SK-N-SH (cell line): ENCODE measurements at regions not wholly inside any gene's neighbourhood (a gene's known extent, or its start where the extent isn't known, plus 50 kb on each side); places are given as distances from the start of the nearest gene placed in this dataset.

ENCODE experiments used
- CTCF ChIA-PET: fragments of 300-600, 350-600 bp; formaldehyde crosslinking; extraction: SDS; loops from one replicate; lab custom pipeline; 2021; lab: Yijun Ruan, JAX
- POLR2A ChIA-PET: fragments of 350-600 bp; sonication (Branson Sonifier 250); formaldehyde crosslinking; extraction: SDS; loops from one replicate; lab custom pipeline; 2020; ENCODE audit warnings: antibody characterized with exemption, inconsistent platforms; lab: Yijun Ruan, JAX
- DNase-seq: peaks from one replicate; pipeline ENCODE4 v3.0.0; 2012
- H2AFZ ChIP-seq: fragments of 200-600 bp; sonication (generic); 2 replicates; pipeline ENCODE4 v1.8.1; 2016; ENCODE audit warnings: antibody characterized with exemption, mild to moderate bottlenecking, low read depth
- H3F3A ChIP-seq: fragments of 200-600 bp; sonication (generic); replicated peaks from 2 replicates; pipeline ENCODE3; 2016; ENCODE audit warnings: antibody characterized with exemption, mild to moderate bottlenecking; ENCODE audit not compliant: insufficient read depth
- H3K27ac ChIP-seq, 2 experiments: fragments of 200-500 bp in 1 of 2; fragments of 200-600 bp in 1 of 2; sonication (Bioruptor generic) in 1 of 2; sonication (generic), shearing (Covaris generic) in 1 of 2; 2 replicates each; pipeline versions ENCODE4 v1.5.1 to v1.6.1; 2014 to 2016; ENCODE audit warnings: low read depth in 2 of 2, inconsistent platforms in 1 of 2, low read length in 1 of 2, mild to moderate bottlenecking in 1 of 2, mixed read lengths in 1 of 2
- H3K27me3 ChIP-seq: fragments of 200-600 bp; sonication (generic), shearing (Covaris generic); 2 replicates; pipeline ENCODE4 v1.6.1; 2016; ENCODE audit warnings: mixed run types; ENCODE audit not compliant: insufficient read depth
- H3K36me3 ChIP-seq, 2 experiments: fragments of 200-500 bp in 1 of 2; fragments of 200-600 bp in 1 of 2; sonication (Bioruptor generic) in 1 of 2; sonication (generic) in 1 of 2; replicated peaks in 1 of 2; 2 replicates each; pipeline versions ENCODE3 to v1.5.1; 2014 to 2016; ENCODE audit warnings: low read length in 1 of 2, mild to moderate bottlenecking in 1 of 2; ENCODE audit not compliant: insufficient read depth in 2 of 2, control insufficient read depth in 1 of 2
- H3K4me1 ChIP-seq, 2 experiments: fragments of 200-500 bp in 1 of 2; fragments of 200-600 bp in 1 of 2; sonication (Bioruptor generic) in 1 of 2; sonication (generic), shearing (Covaris generic) in 1 of 2; 2 replicates each; pipeline versions ENCODE4 v1.5.1 to v1.6.1; 2014 to 2016; ENCODE audit warnings: low read depth in 1 of 2, low read length in 1 of 2, mixed run types in 1 of 2; ENCODE audit not compliant: insufficient read depth in 2 of 2, control insufficient read depth in 1 of 2
- H3K4me2 ChIP-seq: fragments of 200-600 bp; sonication (generic), shearing (Covaris generic); 2 replicates; pipeline ENCODE4 v1.6.1; 2017; ENCODE audit warnings: mixed run types
- H3K4me3 ChIP-seq, 2 experiments: fragments of 200-500 bp in 1 of 2; fragments of 200-600 bp in 1 of 2; sonication (Bioruptor generic) in 1 of 2; sonication (generic), shearing (Covaris generic) in 1 of 2; 2 replicates each; pipeline versions ENCODE4 v1.5.1 to v1.8.1; 2014 to 2016; ENCODE audit warnings: low read depth in 2 of 2, inconsistent platforms in 1 of 2, low read length in 1 of 2, mild to moderate bottlenecking in 1 of 2, mixed read lengths in 1 of 2, moderate library complexity in 1 of 2
- H3K79me2 ChIP-seq: fragments of 200-600 bp; sonication (generic); 2 replicates; pipeline ENCODE4 v1.8.1; 2017; ENCODE audit warnings: mild to moderate bottlenecking; ENCODE audit not compliant: insufficient read depth
- H3K9ac ChIP-seq: fragments of 200-600 bp; sonication (generic); 2 replicates; pipeline ENCODE4 v1.6.1; 2017; ENCODE audit warnings: mixed run types
- H3K9me2 ChIP-seq: fragments of 200-600 bp; sonication (generic); 2 replicates; pipeline ENCODE4 v1.6.1; 2017; ENCODE audit warnings: mixed run types
- H3K9me3 ChIP-seq: fragments of 200-600 bp; sonication (generic); 2 replicates; pipeline ENCODE4 v1.6.1; 2017; ENCODE audit warnings: mixed run types, mild to moderate bottlenecking, moderate library complexity
- H4K20me1 ChIP-seq: fragments of 200-600 bp; sonication (generic); 2 replicates; pipeline ENCODE4 v1.6.1; 2017; ENCODE audit warnings: mild to moderate bottlenecking, mixed run types; ENCODE audit not compliant: insufficient read depth
- EZH2phosphoT487 ChIP-seq: fragments of 200-600 bp; sonication (generic); IDR thresholded peaks from 2 replicates; pipeline ENCODE4 v1.6.1; 2017; ENCODE audit warnings: low read depth, mixed run types, mild to moderate bottlenecking, antibody characterized with exemption, moderate library complexity, borderline replicate concordance
- FOSL2 ChIP-seq: IDR thresholded peaks from 2 replicates; pipeline ENCODE4 v1.4.0; 2012; ENCODE audit warnings: low read depth, mild to moderate bottlenecking, moderate library complexity, borderline replicate concordance
- FOXJ3 ChIP-seq: sonication (generic); formaldehyde crosslinking; IDR thresholded peaks from 2 replicates; pipeline ENCODE4 v1.5.1; 2020; ENCODE audit warnings: mild to moderate bottlenecking, missing genetic modification reagents
- FOXM1 ChIP-seq: IDR thresholded peaks from 2 replicates; pipeline ENCODE4 v1.4.0; 2012; ENCODE audit warnings: low read depth, mild to moderate bottlenecking
- GABPA ChIP-seq: IDR thresholded peaks from 2 replicates; pipeline ENCODE4 v1.4.0; 2012; ENCODE audit warnings: low read depth, mild to moderate bottlenecking
- GATA2 ChIP-seq: sonication (generic); formaldehyde crosslinking; IDR thresholded peaks from 2 replicates; pipeline ENCODE4 v1.5.0; 2020; ENCODE audit warnings: mild to moderate bottlenecking, missing genetic modification reagents
- JUND ChIP-seq: IDR thresholded peaks from 2 replicates; pipeline ENCODE4 v1.4.0; 2012
- MEF2A ChIP-seq: IDR thresholded peaks from 2 replicates; pipeline ENCODE4 v1.4.0; 2012; ENCODE audit warnings: low read depth, borderline replicate concordance
- MXI1 ChIP-seq: IDR thresholded peaks from 2 replicates; pipeline ENCODE4 v1.6.1; 2012; ENCODE audit warnings: mild to moderate bottlenecking, low read depth, low read length, improper control_type of control experiment
- PBX3 ChIP-seq: IDR thresholded peaks from 2 replicates; pipeline ENCODE4; 2012
- RAD21 ChIP-seq: IDR thresholded peaks from 2 replicates; pipeline ENCODE4 v1.6.1; 2012; ENCODE audit warnings: mild to moderate bottlenecking, low read length
- RCOR1 ChIP-seq: fragments of 150-350 bp; IDR thresholded peaks from 2 replicates; pipeline ENCODE4 v1.6.1; 2017; ENCODE audit warnings: antibody characterized with exemption, low read length
- RFX5 ChIP-seq: IDR thresholded peaks from 2 replicates; pipeline ENCODE4 v1.6.1; 2012; ENCODE audit warnings: mild to moderate bottlenecking, improper control_type of control experiment, low read length
- RXRA ChIP-seq: IDR thresholded peaks from 2 replicates; pipeline ENCODE4 v1.4.0; 2012; ENCODE audit warnings: low read depth, mild to moderate bottlenecking, borderline replicate concordance
- TCF12 ChIP-seq: IDR thresholded peaks from 2 replicates; pipeline ENCODE4 v1.4.0; 2012
- TEAD4 ChIP-seq: IDR thresholded peaks from 2 replicates; pipeline ENCODE4 v1.4.0; 2012; ENCODE audit warnings: mild to moderate bottlenecking, borderline replicate concordance; ENCODE audit not compliant: insufficient read depth
- WGBS: methylation state at CpG from one replicate; pipeline ENCODE4 v1.1.6; 2017; ENCODE audit warnings: low lambda C conversion rate; 5-methylcytosine and 5-hydroxymethylcytosine counted together
- TF ChIP-seq, protein P1 (sequence below): IDR thresholded peaks from 2 replicates; pipeline ENCODE4 v1.4.0; 2012; ENCODE audit warnings: low read depth, borderline replicate concordance

- TF ChIP-seq RCOR1: no peak
- TF ChIP-seq FOXM1: no peak
- no peak for TF ChIP-seq RAD21
- no peak for TF ChIP-seq GATA2 (CRISPR knock-in tag)
Measured at GRCh38 chr14:71780075-71780474, 152.2 kb upstream of the RGS6 start (continued).

DNA sequence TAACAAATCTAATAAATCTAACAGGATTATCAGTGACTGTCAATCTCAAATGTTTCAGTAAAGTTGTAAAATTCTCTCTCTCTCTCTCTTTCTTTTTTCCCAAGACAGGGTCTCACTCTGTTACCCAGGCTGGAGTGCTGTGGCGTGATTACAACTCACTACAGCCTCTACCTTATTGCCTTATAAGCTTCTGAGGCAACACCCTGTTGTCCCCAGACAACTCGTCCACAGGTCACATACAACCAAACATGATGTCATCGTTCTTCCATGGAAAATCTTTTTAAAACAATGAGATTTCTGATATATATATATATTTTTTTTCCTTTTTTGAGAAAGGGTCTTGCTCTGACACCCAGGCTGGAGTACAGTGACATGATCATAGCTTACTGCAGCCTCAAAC, 151.4 kb upstream of the RGS6 start:
- no peak overlapping the region for H3K9ac ChIP-seq
- no peak overlapping the region for H2AFZ ChIP-seq
- DNase-seq: no peak
- no peaks in the 10 kb centered on the region for H3K4me1 ChIP-seq
- no peak for TF ChIP-seq GABPA
- TF ChIP-seq TEAD4: no peak
- no peak for TF ChIP-seq FOSL2
- no peak for TF ChIP-seq RXRA
- TF ChIP-seq EZH2phosphoT487: no peak
- TF ChIP-seq FOXJ3: no peak
- TF ChIP-seq, protein P1, sequence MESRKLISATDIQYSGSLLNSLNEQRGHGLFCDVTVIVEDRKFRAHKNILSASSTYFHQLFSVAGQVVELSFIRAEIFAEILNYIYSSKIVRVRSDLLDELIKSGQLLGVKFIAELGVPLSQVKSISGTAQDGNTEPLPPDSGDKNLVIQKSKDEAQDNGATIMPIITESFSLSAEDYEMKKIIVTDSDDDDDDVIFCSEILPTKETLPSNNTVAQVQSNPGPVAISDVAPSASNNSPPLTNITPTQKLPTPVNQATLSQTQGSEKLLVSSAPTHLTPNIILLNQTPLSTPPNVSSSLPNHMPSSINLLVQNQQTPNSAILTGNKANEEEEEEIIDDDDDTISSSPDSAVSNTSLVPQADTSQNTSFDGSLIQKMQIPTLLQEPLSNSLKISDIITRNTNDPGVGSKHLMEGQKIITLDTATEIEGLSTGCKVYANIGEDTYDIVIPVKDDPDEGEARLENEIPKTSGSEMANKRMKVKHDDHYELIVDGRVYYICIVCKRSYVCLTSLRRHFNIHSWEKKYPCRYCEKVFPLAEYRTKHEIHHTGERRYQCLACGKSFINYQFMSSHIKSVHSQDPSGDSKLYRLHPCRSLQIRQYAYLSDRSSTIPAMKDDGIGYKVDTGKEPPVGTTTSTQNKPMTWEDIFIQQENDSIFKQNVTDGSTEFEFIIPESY: no peak
- TF ChIP-seq RFX5: no peak
- TF ChIP-seq MEF2A: no peak
- no peak for TF ChIP-seq RAD21
- no peak for TF ChIP-seq PBX3
- no peak for TF ChIP-seq RCOR1
- no peak for TF ChIP-seq TCF12
- TF ChIP-seq JUND: no peak
- TF ChIP-seq MXI1: no peak
- TF ChIP-seq, all 33 proteins: peak for 0
- no peaks in the 10 kb centered on the region; the same call in 1 of the 2 replicates for H3K27me3 ChIP-seq
- no peak overlapping the region for H3K27ac ChIP-seq
- H3K9me2 ChIP-seq: no peaks in the 10 kb centered on the region
- ChIA-PET POLR2A (no interaction called here), CTCF (interaction anchor here (0.6 to 1.6 kb wide), 2 partner anchors 75 to 277 kb away, joined by 3 to 5 read pairs; no protein-coding TSS in a partner anchor)
- H4K20me1 ChIP-seq: no peaks in the 10 kb centered on the region
- H3K9me3 ChIP-seq: no peaks in the 10 kb centered on the region
- H3K79me2 ChIP-seq: no peaks in the 10 kb centered on the region
- 11% methylated on average over 3 of the region's 3 CpGs for WGBS
- H3K36me3 ChIP-seq: no peaks in the 10 kb centered on the region
- H3F3A ChIP-seq: no peaks in the 10 kb centered on the region
- no peak overlapping the region for H3K4me2 ChIP-seq
- no peak overlapping the region for H3K4me3 ChIP-seq
